Fibroblast of lung (primary cell): ENCODE measurements at regions not wholly inside any gene's neighbourhood (a gene's known extent, or its start where the extent isn't known, plus 50 kb on each side); places are given as distances from the start of the nearest gene placed in this dataset.
"Not testable (repeated sequence)": the region's sequence is repeated elsewhere in the genome, so short reads cannot be mapped to it uniquely, and the experiment has no call there.

Experiments
- EZH2 ChIP-seq: IDR thresholded peaks from 2 replicates; pipeline ENCODE4 v1.5.1; 2012; ENCODE audit warnings: low read length, control low read depth, mild to moderate bottlenecking; ENCODE audit errors: missing control alignments
- TF ChIP-seq, protein P1 (sequence below), 2 donors: IDR thresholded peaks in 1 of 2; conservative IDR thresholded peaks in 1 of 2; 1 replicate in 1 of 2; 2 replicates in 1 of 2; pipeline ENCODE4 v1.5.1; 2011 to 2012; ENCODE audit warnings: low read length in 2 of 2, control low read depth in 1 of 2, inconsistent platforms in 1 of 2, low read depth in 1 of 2, mild to moderate bottlenecking in 1 of 2

DNA sequence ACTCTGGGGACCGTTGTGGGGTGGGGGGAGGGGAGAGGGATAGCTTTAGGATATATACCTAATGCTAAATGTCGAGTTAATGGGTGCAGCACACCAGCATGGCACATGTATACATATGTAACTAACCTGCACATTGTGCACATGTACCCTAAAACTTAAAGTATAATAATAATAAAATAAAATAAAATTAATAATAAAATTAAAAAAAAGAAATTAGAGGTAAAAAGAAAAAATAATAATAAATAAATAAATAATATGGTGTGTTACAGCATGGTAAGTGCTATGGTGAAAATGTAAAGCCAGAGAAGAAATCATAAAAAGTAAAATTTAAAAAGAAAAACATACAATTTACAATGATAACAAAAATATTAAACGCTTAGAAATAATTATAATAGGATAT lies 552.8 kb upstream of the PBX1 start:
- TF ChIP-seq, protein P1, sequence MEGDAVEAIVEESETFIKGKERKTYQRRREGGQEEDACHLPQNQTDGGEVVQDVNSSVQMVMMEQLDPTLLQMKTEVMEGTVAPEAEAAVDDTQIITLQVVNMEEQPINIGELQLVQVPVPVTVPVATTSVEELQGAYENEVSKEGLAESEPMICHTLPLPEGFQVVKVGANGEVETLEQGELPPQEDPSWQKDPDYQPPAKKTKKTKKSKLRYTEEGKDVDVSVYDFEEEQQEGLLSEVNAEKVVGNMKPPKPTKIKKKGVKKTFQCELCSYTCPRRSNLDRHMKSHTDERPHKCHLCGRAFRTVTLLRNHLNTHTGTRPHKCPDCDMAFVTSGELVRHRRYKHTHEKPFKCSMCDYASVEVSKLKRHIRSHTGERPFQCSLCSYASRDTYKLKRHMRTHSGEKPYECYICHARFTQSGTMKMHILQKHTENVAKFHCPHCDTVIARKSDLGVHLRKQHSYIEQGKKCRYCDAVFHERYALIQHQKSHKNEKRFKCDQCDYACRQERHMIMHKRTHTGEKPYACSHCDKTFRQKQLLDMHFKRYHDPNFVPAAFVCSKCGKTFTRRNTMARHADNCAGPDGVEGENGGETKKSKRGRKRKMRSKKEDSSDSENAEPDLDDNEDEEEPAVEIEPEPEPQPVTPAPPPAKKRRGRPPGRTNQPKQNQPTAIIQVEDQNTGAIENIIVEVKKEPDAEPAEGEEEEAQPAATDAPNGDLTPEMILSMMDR (conservative IDR thresholded peaks at IDR 0.05 in 1 of 2, IDR thresholded peaks at IDR 0.05 in 1 of 2; ENCODE audit: low read depth in 1 of 2, low read length in 2 of 2), result not testable (repeated sequence)
- not testable (repeated sequence) for TF ChIP-seq EZH2
